IMR-90 (cell line): ENCODE measurements at regions not wholly inside any gene's neighbourhood (a gene's known extent, or its start where the extent isn't known, plus 50 kb on each side); places are given as distances from the start of the nearest gene placed in this dataset.

Experiments used
- ATAC-seq: fragments of 200-7000 bp; cut with Tn5 transposase; 2 replicates; pipeline ENCODE4 v1.9.1; 2020; ENCODE audit warnings: low read depth, mild to moderate bottlenecking, moderate library complexity
- BruUV-seq: library from RNA; stranded (reverse); fragments of 400-500 nt; replicated peaks from 2 replicates; lab custom pipeline; 2021; lab: Mats Ljungman, UMichigan
- CTCF ChIA-PET: fragments of 300-600 bp; formaldehyde crosslinking; extraction: SDS; loops from one replicate; lab custom pipeline; 2021; ENCODE audit warnings: antibody characterized with exemption; lab: Yijun Ruan, JAX
- POLR2A ChIA-PET: fragments of 300-600 bp; sonication (Branson Sonifier 250); formaldehyde crosslinking; loops from one replicate; lab custom pipeline; 2022; ENCODE audit warnings: antibody characterized with exemption; ENCODE audit not compliant: unreplicated experiment; lab: Charles Lee
- DNase-seq: peaks from one replicate; pipeline ENCODE4 v3.0.0; 2013
- H2AFZ ChIP-seq: replicated peaks from 2 replicates; pipeline ENCODE3; 2013; ENCODE audit warnings: low read length, mild to moderate bottlenecking; ENCODE audit not compliant: poor library complexity
- H2AK5ac ChIP-seq: 2 replicates; pipeline ENCODE4 v1.6.1; 2013; ENCODE audit warnings: low read depth, low read length, inconsistent platforms
- H2AK9ac ChIP-seq: replicated peaks from 2 replicates; pipeline ENCODE3; 2013; ENCODE audit warnings: mild to moderate bottlenecking, low read depth, low read length, moderate library complexity; ENCODE audit not compliant: poor library complexity
- H2BK120ac ChIP-seq: 2 replicates; pipeline ENCODE4 v1.6.1; 2013; ENCODE audit warnings: low read depth, low read length, inconsistent platforms
- H2BK15ac ChIP-seq: 3 replicates; pipeline ENCODE4 v1.6.1; 2013; ENCODE audit warnings: low read depth, low read length, inconsistent platforms
- H2BK20ac ChIP-seq: 2 replicates; pipeline ENCODE4 v1.6.1; 2013; ENCODE audit warnings: low read depth, mild to moderate bottlenecking, inconsistent platforms, low read length, moderate library complexity
- H2BK5ac ChIP-seq: 2 replicates; pipeline ENCODE4 v1.6.1; 2013; ENCODE audit warnings: mild to moderate bottlenecking, low read depth, low read length, inconsistent platforms; ENCODE audit not compliant: poor library complexity, severe bottlenecking
- H3K14ac ChIP-seq: replicated peaks from 2 replicates; pipeline ENCODE4 v1.6.1; 2013; ENCODE audit warnings: low read depth, low read length, inconsistent platforms
- H3K18ac ChIP-seq: 2 replicates; pipeline ENCODE4 v1.6.1; 2013; ENCODE audit warnings: low read depth, low read length, control low read depth
- H3K23ac ChIP-seq: 2 replicates; pipeline ENCODE4 v1.6.1; 2013; ENCODE audit warnings: low read depth, low read length, inconsistent platforms
- H3K27ac ChIP-seq: 2 replicates; pipeline ENCODE4 v1.5.1; 2013; ENCODE audit warnings: mild to moderate bottlenecking, control low read depth, low read length; ENCODE audit not compliant: insufficient read depth
- H3K27me3 ChIP-seq: 2 replicates; pipeline ENCODE4 v1.6.1; 2013; ENCODE audit warnings: low read length; ENCODE audit not compliant: control insufficient read depth, insufficient read depth
- H3K36me3 ChIP-seq: 2 replicates; pipeline ENCODE4 v1.6.1; 2013; ENCODE audit warnings: low read length, mixed read lengths; ENCODE audit not compliant: control insufficient read depth, insufficient read depth
- H3K4ac ChIP-seq: 2 replicates; pipeline ENCODE4 v1.6.1; 2013; ENCODE audit warnings: low read depth, low read length, inconsistent platforms
- H3K4me1 ChIP-seq: 2 replicates; pipeline ENCODE4 v1.6.1; 2013; ENCODE audit warnings: low read length, mixed read lengths; ENCODE audit not compliant: control insufficient read depth, insufficient read depth
- H3K4me2 ChIP-seq: 2 replicates; pipeline ENCODE4 v1.6.1; 2013; ENCODE audit warnings: low read depth, mild to moderate bottlenecking, control low read depth, low read length, moderate library complexity
- H3K4me3 ChIP-seq: 2 replicates; pipeline ENCODE4 v1.5.1; 2013; ENCODE audit warnings: low read depth, mild to moderate bottlenecking, control low read depth, low read length, moderate library complexity; ENCODE audit not compliant: insufficient read depth
- H3K56ac ChIP-seq: 2 replicates; pipeline ENCODE4 v1.6.1; 2013; ENCODE audit warnings: low read length, inconsistent platforms; ENCODE audit not compliant: insufficient read depth; ENCODE audit errors: extremely low read depth
- H3K79me1 ChIP-seq, 2 experiments: 2 replicates each; pipeline ENCODE4 v1.6.1; 2013; ENCODE audit warnings: low read length in 2 of 2, inconsistent platforms in 1 of 2, low read depth in 1 of 2
- H3K9ac ChIP-seq: 2 replicates; pipeline ENCODE4 v1.6.1; 2013; ENCODE audit warnings: low read depth, low read length, control low read depth
- H3K9me1 ChIP-seq: 2 replicates; pipeline ENCODE4 v1.6.1; 2013; ENCODE audit warnings: low read length, inconsistent platforms; ENCODE audit not compliant: insufficient read depth
- H3K9me3 ChIP-seq: 2 replicates; pipeline ENCODE4 v1.6.1; 2013; ENCODE audit warnings: low read length; ENCODE audit not compliant: control insufficient read depth, insufficient read depth
- H4K20me1 ChIP-seq: 2 replicates; pipeline ENCODE4 v1.6.1; 2013; ENCODE audit warnings: low read length, inconsistent platforms; ENCODE audit not compliant: insufficient read depth
- H4K5ac ChIP-seq: 2 replicates; pipeline ENCODE4 v1.6.1; 2013; ENCODE audit warnings: mild to moderate bottlenecking, low read depth, low read length, control low read depth
- H4K8ac ChIP-seq, 2 experiments: 2 replicates each; pipeline ENCODE4 v1.6.1; 2013; ENCODE audit warnings: low read depth in 2 of 2, low read length in 2 of 2, control low read depth in 1 of 2, inconsistent platforms in 1 of 2
- H4K91ac ChIP-seq: 2 replicates; pipeline ENCODE4 v1.6.1; 2013; ENCODE audit warnings: low read depth, low read length, inconsistent platforms; ENCODE audit not compliant: insufficient read depth
- BHLHE40 ChIP-seq: fragments of 150-350 bp; IDR thresholded peaks from 2 replicates; pipeline ENCODE4 v1.6.1; 2016; ENCODE audit warnings: mild to moderate bottlenecking, low read depth, low read length
- CEBPB ChIP-seq: IDR thresholded peaks from 2 replicates; pipeline ENCODE4 v1.6.1; 2012; ENCODE audit warnings: low read depth, low read length, improper control_type of control experiment
- CHD1 ChIP-seq: IDR thresholded peaks from 2 replicates; pipeline ENCODE4 v1.6.1; 2012; ENCODE audit warnings: low read depth, low read length, improper control_type of control experiment
- CTCF ChIP-seq: conservative IDR thresholded peaks from 2 replicates; pipeline ENCODE4 v1.5.1; 2012; ENCODE audit warnings: mild to moderate bottlenecking, low read depth, low read length, improper control_type of control experiment
- ELK1 ChIP-seq: fragments of 150-350 bp; IDR thresholded peaks from 2 replicates; pipeline ENCODE4 v1.6.1; 2016; ENCODE audit warnings: low read depth, mild to moderate bottlenecking, low read length, moderate library complexity, borderline replicate concordance
- FOS ChIP-seq: fragments of 150-350 bp; IDR thresholded peaks from 2 replicates; pipeline ENCODE4 v1.6.1; 2016; ENCODE audit warnings: low read depth, low read length
- MAFK ChIP-seq: IDR thresholded peaks from 2 replicates; pipeline ENCODE4 v1.6.1; 2012; ENCODE audit warnings: low read depth, low read length, improper control_type of control experiment
- MAZ ChIP-seq: IDR thresholded peaks from 2 replicates; pipeline ENCODE4 v1.6.1; 2012; ENCODE audit warnings: low read depth, mild to moderate bottlenecking, low read length, improper control_type of control experiment, moderate library complexity, borderline replicate concordance
- MXI1 ChIP-seq: IDR thresholded peaks from 2 replicates; pipeline ENCODE4 v1.6.1; 2012; ENCODE audit warnings: low read depth, mild to moderate bottlenecking, low read length, moderate library complexity, borderline replicate concordance
- NFE2L2 ChIP-seq: fragments of 150-350 bp; IDR thresholded peaks from 2 replicates; pipeline ENCODE4 v1.6.1; 2016; ENCODE audit warnings: low read depth, mild to moderate bottlenecking, low read length
- POLR2A ChIP-seq: IDR thresholded peaks from 2 replicates; pipeline ENCODE4 v1.6.1; 2012; ENCODE audit warnings: mild to moderate bottlenecking, low read depth, low read length
- RAD21 ChIP-seq: IDR thresholded peaks from 2 replicates; pipeline ENCODE4 v1.6.1; 2012; ENCODE audit warnings: low read length, improper control_type of control experiment
- RCOR1 ChIP-seq: IDR thresholded peaks from 2 replicates; pipeline ENCODE4 v1.6.1; 2012; ENCODE audit warnings: mild to moderate bottlenecking, low read length, improper control_type of control experiment; ENCODE audit not compliant: insufficient replicate concordance
- RFX5 ChIP-seq: IDR thresholded peaks from 2 replicates; pipeline ENCODE4 v1.8.0; 2012; ENCODE audit warnings: low read depth, mild to moderate bottlenecking, low read length, moderate library complexity
- SMC3 ChIP-seq: fragments of 150-350 bp; IDR thresholded peaks from 2 replicates; pipeline ENCODE4 v1.6.1; 2016; ENCODE audit warnings: low read depth, mild to moderate bottlenecking, antibody characterized with exemption, low read length, moderate library complexity
- USF2 ChIP-seq: fragments of 150-350 bp; IDR thresholded peaks from 2 replicates; pipeline ENCODE4 v1.6.1; 2017; ENCODE audit warnings: mild to moderate bottlenecking, antibody characterized with exemption, low read length, low read depth
- WGBS, 2 experiments: methylation state at CpG; one replicate each; pipeline versions ENCODE4 v1.1.5 to v1.1.7; 2013; ENCODE audit warnings: missing lambda C conversion rate in 2 of 2; ENCODE audit not compliant: insufficient read length in 1 of 2; ENCODE audit errors: extremely low coverage in 2 of 2; 5-methylcytosine and 5-hydroxymethylcytosine counted together
- dilution Hi-C: fragments of 300-500 bp; cut with HindIII; formaldehyde crosslinking; loops from one replicate; pipeline ENCODE4 v1.14.3; 2018; ENCODE audit warnings: low sequenced_read_pairs; ENCODE audit not compliant: unreplicated experiment
- in situ Hi-C: fragments of 300-500 bp; cut with MboI; formaldehyde crosslinking; loops from 3 replicates; pipeline ENCODE4 v1.14.3; 2019; ENCODE audit warnings: low sequenced_read_pairs, inconsistent platforms, mixed read lengths
- intact Hi-C: fragments of 100-400 bp; cut with micrococcal nuclease; formaldehyde crosslinking; loops from 2 replicates; pipeline ENCODE4 v1.10.0; 2022

GRCh38 chr4:167868163-167868562 is 224.2 kb upstream of the ANXA10 start:
- H3K27me3 ChIP-seq, result no peaks in the 10 kb centered on the region; the same call in 1 of the 2 replicates
- no peak overlapping the region for H4K8ac ChIP-seq
- H3K4me1 ChIP-seq, result no peaks in the 10 kb centered on the region
- no peak for TF ChIP-seq SMC3
- TF ChIP-seq FOS, result no peak
- TF ChIP-seq RFX5, result no peak
- TF ChIP-seq MXI1, result no peak
- TF ChIP-seq BHLHE40, result no peak
- TF ChIP-seq MAFK, result no peak
- no peak for TF ChIP-seq RAD21
- no peak for TF ChIP-seq MAZ
- TF ChIP-seq RCOR1, result no peak
- no peak for TF ChIP-seq NFE2L2
- TF ChIP-seq POLR2A, result no peak
- no peak for TF ChIP-seq ELK1
- TF ChIP-seq CHD1, result no peak
- no peak for TF ChIP-seq USF2
- TF ChIP-seq CEBPB, result no peak
- no peak for TF ChIP-seq CTCF
- CTCF ChIA-PET, result no interaction called here
- H4K91ac ChIP-seq, result no peak overlapping the region
- WGBS, 2 experiments, result no CpG with 5 or more reads among the region's 1 CpG
- H3K4me2 ChIP-seq, result no peak overlapping the region
- H2BK15ac ChIP-seq, result no peak overlapping the region
- H2AFZ ChIP-seq, result no peak overlapping the region
- POLR2A ChIA-PET, result no interaction called here
- dilution Hi-C loops (no loop called here), in situ Hi-C loops (no loop called here), intact Hi-C loops (no loop called here)
- ATAC-seq, result no peak
- H2BK5ac ChIP-seq, result no peak overlapping the region
- no peaks in the 10 kb centered on the region for H3K9me3 ChIP-seq
- DNase-seq, result peak; percentile 34
- no peaks in the 10 kb centered on the region for H4K20me1 ChIP-seq
- H3K9me1 ChIP-seq, result no peaks in the 10 kb centered on the region
- no peaks in the 10 kb centered on the region for H3K36me3 ChIP-seq
- no peak overlapping the region for H3K23ac ChIP-seq
- no peak overlapping the region for H3K27ac ChIP-seq
- no peak overlapping the region for H3K18ac ChIP-seq
- H2AK9ac ChIP-seq, result no peak overlapping the region
- no peak overlapping the region for H2BK120ac ChIP-seq
- no peak overlapping the region for H2AK5ac ChIP-seq
- no peak overlapping the region for H3K4me3 ChIP-seq
- no peaks in the 10 kb centered on the region for H3K79me1 ChIP-seq
- H2BK20ac ChIP-seq, result no peak overlapping the region
- H3K4ac ChIP-seq, result no peak overlapping the region
- BruUV-seq, result no TSS peak
- H3K14ac ChIP-seq, result no peak overlapping the region
- no peak overlapping the region for H3K9ac ChIP-seq
- no peak overlapping the region for H4K5ac ChIP-seq
- H3K56ac ChIP-seq, result no peak overlapping the region
